CD14-positive monocyte (primary cell): ENCODE measurements at regions not wholly inside any gene's neighbourhood (a gene's known extent, or its start where the extent isn't known, plus 50 kb on each side); places are given as distances from the start of the nearest gene placed in this dataset.

Experiments
- DNase-seq, 3 donors: peaks; one replicate each; pipeline ENCODE4 v3.0.0-alpha.2; 2011 to 2022
- H2AFZ ChIP-seq: 2 replicates; pipeline ENCODE4 v1.6.0; 2012; ENCODE audit warnings: mild to moderate bottlenecking, low read depth, low read length, inconsistent platforms; ENCODE audit not compliant: insufficient read depth, poor library complexity, severe bottlenecking
- H3K27ac ChIP-seq, 2 donors: 1 replicate in 1 of 2; 2 replicates in 1 of 2; pipeline ENCODE4 v1.5.1; 2012 to 2013; ENCODE audit warnings: low read length in 2 of 2, control low read depth in 1 of 2, inconsistent platforms in 1 of 2, low read depth in 1 of 2, mild to moderate bottlenecking in 1 of 2
- H3K27me3 ChIP-seq, 2 donors: one replicate each; pipeline versions ENCODE4 v1.6.0 to v1.6.1; 2011 to 2013; ENCODE audit warnings: low read length in 2 of 2; ENCODE audit not compliant: control insufficient read depth in 2 of 2, insufficient read depth in 2 of 2
- H3K36me3 ChIP-seq, 2 donors: replicated peaks in 1 of 2; 1 replicate in 1 of 2; 2 replicates in 1 of 2; pipeline versions ENCODE4 v1.5.1 to v1.6.1; 2012 to 2013; ENCODE audit warnings: low read length in 2 of 2, control low read depth in 1 of 2, inconsistent platforms in 1 of 2, mild to moderate bottlenecking in 1 of 2; ENCODE audit not compliant: insufficient read depth in 2 of 2, control insufficient read depth in 1 of 2
- H3K4me1 ChIP-seq, 2 donors: 1 replicate in 1 of 2; 2 replicates in 1 of 2; pipeline versions ENCODE4 v1.5.1 to v1.6.1; 2012 to 2013; ENCODE audit warnings: low read length in 2 of 2, control low read depth in 1 of 2, inconsistent platforms in 1 of 2, mild to moderate bottlenecking in 1 of 2, moderate library complexity in 1 of 2; ENCODE audit not compliant: insufficient read depth in 2 of 2, control insufficient read depth in 1 of 2
- H3K4me2 ChIP-seq: replicated peaks from 2 replicates; pipeline ENCODE3; 2012; ENCODE audit warnings: low read length, moderate library complexity, mild to moderate bottlenecking; ENCODE audit not compliant: poor library complexity, severe bottlenecking; ENCODE audit errors: extremely low read depth
- H3K4me3 ChIP-seq, 3 experiments: fragments of 200-600 bp in 1 of 3; sonication (generic) in 1 of 3; replicated peaks in 1 of 3; 1 replicate in 2 of 3; 2 replicates in 1 of 3; pipeline ENCODE4 v1.5.1; 2011 to 2013; ENCODE audit warnings: low read length in 3 of 3, mild to moderate bottlenecking in 3 of 3, control low read depth in 2 of 3, low read depth in 2 of 3, inconsistent platforms in 1 of 3, moderate library complexity in 1 of 3
- H3K79me2 ChIP-seq: 2 replicates; pipeline ENCODE4 v1.6.0; 2012; ENCODE audit warnings: mild to moderate bottlenecking, control low read depth, inconsistent platforms, low read length, moderate library complexity; ENCODE audit not compliant: insufficient read depth
- H3K9ac ChIP-seq: 2 replicates; pipeline ENCODE4 v1.6.0; 2017; ENCODE audit warnings: low read length, mild to moderate bottlenecking; ENCODE audit not compliant: insufficient read depth, poor library complexity, severe bottlenecking
- H3K9me3 ChIP-seq, 2 donors: replicated peaks in 1 of 2; 1 replicate in 1 of 2; 2 replicates in 1 of 2; pipeline versions ENCODE4 v1.5.1 to v1.6.1; 2012 to 2013; ENCODE audit warnings: low read length in 2 of 2, control low read depth in 1 of 2; ENCODE audit not compliant: control insufficient read depth in 1 of 2, insufficient read depth in 1 of 2
- H4K20me1 ChIP-seq: 2 replicates; pipeline ENCODE4 v1.6.0; 2012; ENCODE audit warnings: mild to moderate bottlenecking, low read length, control low read depth, moderate library complexity; ENCODE audit not compliant: insufficient read depth
- H3K27ac Mint-ChIP-seq, 7 donors: one replicate each; pipeline ENCODE4 v1.8.0; 2020; ENCODE audit warnings: mild to moderate bottlenecking in 7 of 7, mixed read lengths in 7 of 7, moderate library complexity in 6 of 7, inconsistent platforms in 2 of 7
- H3K27me3 Mint-ChIP-seq, 3 donors: one replicate each; pipeline ENCODE4 v1.8.0; 2021 to 2022; ENCODE audit warnings: low read depth in 3 of 3, mild to moderate bottlenecking in 3 of 3, mixed read lengths in 3 of 3, moderate library complexity in 3 of 3, inconsistent platforms in 1 of 3
- H3K36me3 Mint-ChIP-seq, 2 donors: one replicate each; pipeline ENCODE4 v1.8.0; 2020; ENCODE audit warnings: mixed read lengths in 2 of 2, inconsistent platforms in 1 of 2, mild to moderate bottlenecking in 1 of 2
- H3K4me1 Mint-ChIP-seq: one replicate; pipeline ENCODE4 v1.8.0; 2020; ENCODE audit warnings: mild to moderate bottlenecking, mixed read lengths
- H3K4me3 Mint-ChIP-seq, 2 donors: one replicate each; pipeline ENCODE4 v1.8.0; 2020; ENCODE audit warnings: mild to moderate bottlenecking in 2 of 2, mixed read lengths in 2 of 2, moderate library complexity in 1 of 2
- H3K9me3 Mint-ChIP-seq, 7 donors: one replicate each; pipeline ENCODE4 v1.8.0; 2020 to 2022; ENCODE audit warnings: mixed read lengths in 7 of 7, mild to moderate bottlenecking in 6 of 7, moderate library complexity in 6 of 7, inconsistent platforms in 2 of 7
- CTCF ChIP-seq: fragments of 200-600 bp; IDR thresholded peaks from one replicate; pipeline ENCODE4 v1.8.0; 2022; ENCODE audit warnings: antibody characterized with exemption, mild to moderate bottlenecking
- whole genome bisulfite sequencing: methylation state at CpG from one replicate; pipeline ENCODE4 v1.1.5; 2013; ENCODE audit warnings: missing lambda C conversion rate; ENCODE audit not compliant: insufficient coverage; 5-methylcytosine and 5-hydroxymethylcytosine counted together
- intact Hi-C, 2 donors: fragments of 100-400 bp; cut with micrococcal nuclease; formaldehyde crosslinking; loops; one replicate each; pipeline versions ENCODE4 v1.15.0 to v1.15.1; 2023

GRCh38 chr13:62206165-62206564 is 790.5 kb upstream of the PCDH20 start:
- Mint-ChIP-seq H3K27me3 (no peaks in the 10 kb centered on the region), H3K9me3 (peaks cover 0 to 8% (median 0%) of the 10 kb centered on the region in 7 donors), H3K36me3 (no peaks in the 10 kb centered on the region), H3K4me1 (no peaks in the 10 kb centered on the region), H3K4me3 (no peak overlapping the region), H3K27ac (no peak overlapping the region)
- Histone ChIP-seq H3K4me3 (no peak overlapping the region), H3K9ac (no peak overlapping the region), H3K27me3 (no peaks in the 10 kb centered on the region), H3K4me2 (no peak overlapping the region), H3K79me2 (no peaks in the 10 kb centered on the region), H2AFZ (no peak overlapping the region), H3K36me3 (no peaks in the 10 kb centered on the region), H3K27ac (no peak overlapping the region), H4K20me1 (no peaks in the 10 kb centered on the region), H3K9me3 (no peaks in the 10 kb centered on the region), H3K4me1 (no peaks in the 10 kb centered on the region)
- TF ChIP-seq CTCF, result no peak
- intact Hi-C loops, result no loop called here
- DNase-seq, result no peak

GRCh38 chr13:62205273-62205672 is 789.6 kb upstream of the PCDH20 start:
- Mint-ChIP-seq H3K4me3 (no peak overlapping the region), H3K27me3 (no peaks in the 10 kb centered on the region), H3K4me1 (no peaks in the 10 kb centered on the region), H3K9me3 (peaks cover 0 to 10% (median 3%) of the 10 kb centered on the region in 7 donors), H3K36me3 (no peaks in the 10 kb centered on the region), H3K27ac (no peak overlapping the region)
- no peaks in the 10 kb centered on the region for H3K4me1 ChIP-seq
- no peak overlapping the region for H3K4me2 ChIP-seq
- H3K4me3 ChIP-seq, result no peak overlapping the region
- H3K27ac ChIP-seq, result no peak overlapping the region
- no peaks in the 10 kb centered on the region for H3K79me2 ChIP-seq
- intact Hi-C loops, result no loop called here
- H3K9ac ChIP-seq, result no peak overlapping the region
- H3K36me3 ChIP-seq, result no peaks in the 10 kb centered on the region
- no peak for DNase-seq
- H3K9me3 ChIP-seq, result peaks cover under 1 to 4% of the 10 kb centered on the region in 2 donors
- TF ChIP-seq CTCF, result no peak
- H4K20me1 ChIP-seq, result no peaks in the 10 kb centered on the region
- no peak overlapping the region for H2AFZ ChIP-seq
- WGBS, result 85% methylated on average over 3 of the region's 3 CpGs
- no peaks in the 10 kb centered on the region for H3K27me3 ChIP-seq
